ENCODE measurements at regions not wholly inside any gene's neighbourhood (a gene's known extent, or its start where the extent isn't known, plus 50 kb on each side); places are given as distances from the start of the nearest gene placed in this dataset.

DNA sequence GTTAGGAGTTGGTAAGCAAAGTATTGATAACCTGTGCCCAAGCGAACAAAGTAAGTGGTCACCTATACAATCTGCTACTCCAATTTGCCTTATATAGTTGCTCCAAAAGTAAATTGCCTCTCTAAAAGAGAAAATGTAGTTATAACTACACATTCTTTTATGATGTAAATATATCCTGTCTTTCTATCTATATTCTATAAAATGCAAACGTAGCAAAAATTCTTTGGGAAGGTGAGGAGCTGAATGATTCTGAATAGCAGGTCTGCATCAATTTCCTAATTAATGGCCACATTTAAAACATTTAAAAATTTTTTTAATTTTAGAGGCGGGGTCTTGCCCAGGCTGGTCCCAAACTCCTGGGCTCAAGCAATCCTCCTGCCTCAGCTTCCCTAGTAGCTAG is 64.2 kb upstream of the ASIP start:
- TF ChIP-seq, protein P1, sequence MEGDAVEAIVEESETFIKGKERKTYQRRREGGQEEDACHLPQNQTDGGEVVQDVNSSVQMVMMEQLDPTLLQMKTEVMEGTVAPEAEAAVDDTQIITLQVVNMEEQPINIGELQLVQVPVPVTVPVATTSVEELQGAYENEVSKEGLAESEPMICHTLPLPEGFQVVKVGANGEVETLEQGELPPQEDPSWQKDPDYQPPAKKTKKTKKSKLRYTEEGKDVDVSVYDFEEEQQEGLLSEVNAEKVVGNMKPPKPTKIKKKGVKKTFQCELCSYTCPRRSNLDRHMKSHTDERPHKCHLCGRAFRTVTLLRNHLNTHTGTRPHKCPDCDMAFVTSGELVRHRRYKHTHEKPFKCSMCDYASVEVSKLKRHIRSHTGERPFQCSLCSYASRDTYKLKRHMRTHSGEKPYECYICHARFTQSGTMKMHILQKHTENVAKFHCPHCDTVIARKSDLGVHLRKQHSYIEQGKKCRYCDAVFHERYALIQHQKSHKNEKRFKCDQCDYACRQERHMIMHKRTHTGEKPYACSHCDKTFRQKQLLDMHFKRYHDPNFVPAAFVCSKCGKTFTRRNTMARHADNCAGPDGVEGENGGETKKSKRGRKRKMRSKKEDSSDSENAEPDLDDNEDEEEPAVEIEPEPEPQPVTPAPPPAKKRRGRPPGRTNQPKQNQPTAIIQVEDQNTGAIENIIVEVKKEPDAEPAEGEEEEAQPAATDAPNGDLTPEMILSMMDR (IDR thresholded peaks at IDR 0.05; ENCODE audit: low read length, missing control alignments) = no peak
- no peak for DNase-seq (ENCODE audit: low read depth)
- H3K4me3 ChIP-seq (replicated peaks; ENCODE audit: low read depth, low read length) = no peak overlapping the region

DNA sequence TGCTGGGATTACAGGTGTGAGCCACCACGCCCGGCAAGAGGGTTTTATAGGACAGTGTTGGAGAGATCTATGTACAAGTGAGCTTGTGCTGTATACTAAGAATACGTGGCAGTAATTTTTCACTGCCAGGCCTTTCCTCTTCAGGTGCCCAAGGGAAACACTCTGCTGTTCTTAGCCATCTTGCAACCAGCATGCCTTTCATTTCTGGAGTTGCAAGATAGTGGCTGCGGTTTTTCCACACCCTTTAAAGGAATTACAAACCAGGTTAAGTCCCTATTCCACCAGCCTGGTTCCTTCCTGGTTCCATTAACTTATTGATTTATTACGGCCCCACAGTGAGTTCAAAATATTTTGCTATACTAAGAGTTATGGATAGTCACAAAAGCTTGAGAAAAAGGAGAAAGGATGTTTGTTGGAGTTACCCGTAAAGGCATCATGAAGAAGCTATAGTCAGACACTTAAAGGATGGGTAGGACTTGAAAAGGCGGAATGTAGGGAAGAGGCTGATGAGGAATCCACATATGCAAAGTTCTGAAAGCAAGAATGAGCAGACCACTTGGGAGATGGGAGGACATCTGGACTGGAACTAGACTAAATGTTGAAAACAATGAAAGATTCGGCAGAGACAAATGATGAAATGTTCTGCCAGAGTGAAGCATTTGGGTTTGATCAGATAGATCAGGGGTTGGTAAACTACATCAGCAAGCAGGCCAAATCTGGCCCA is 61.4 kb upstream of the ASIP start:
- H3K4me3 ChIP-seq (replicated peaks; ENCODE audit: low read depth, low read length) = no peak overlapping the region
- TF ChIP-seq, protein P1 (IDR thresholded peaks at IDR 0.05; ENCODE audit: low read length, missing control alignments) = no peak
- DNase-seq (ENCODE audit: low read depth) = no peak

DNA sequence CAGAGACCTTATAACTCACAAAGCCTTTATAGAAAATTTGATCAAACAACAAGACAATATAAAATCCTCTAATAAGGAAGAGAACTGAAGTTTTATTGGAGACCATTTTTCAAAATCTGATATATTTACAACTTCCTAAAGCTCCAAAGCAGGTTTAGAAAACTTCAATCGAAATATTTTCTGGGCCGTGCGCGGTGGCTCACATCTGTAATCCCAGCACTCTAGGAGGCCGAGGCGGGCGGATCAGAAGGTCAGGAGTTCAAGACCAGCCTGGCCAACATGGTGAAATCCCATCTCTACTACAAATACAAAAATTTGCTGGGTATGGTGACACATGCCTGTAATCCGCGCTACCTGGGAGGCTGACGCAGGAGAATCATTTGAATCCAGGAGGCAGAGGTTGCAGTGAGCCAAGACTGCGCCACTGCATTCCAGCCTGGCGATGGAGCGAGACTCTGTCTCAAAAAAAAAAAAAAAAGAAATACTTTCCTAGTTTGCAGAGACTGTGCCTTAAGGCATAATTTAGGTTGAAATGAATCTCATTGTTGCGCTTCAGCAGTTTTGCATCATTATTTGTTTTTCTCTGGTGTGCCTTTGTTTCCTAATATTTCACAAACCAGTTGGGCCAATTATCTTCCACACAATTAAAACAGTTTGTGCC is 60.6 kb upstream of the ASIP start:
- H3K4me3 ChIP-seq (replicated peaks; ENCODE audit: low read depth, low read length) = no peak overlapping the region
- DNase-seq (ENCODE audit: low read depth) = no peak
- TF ChIP-seq, protein P1 (IDR thresholded peaks at IDR 0.05; ENCODE audit: low read length, missing control alignments) = no peak

DNA sequence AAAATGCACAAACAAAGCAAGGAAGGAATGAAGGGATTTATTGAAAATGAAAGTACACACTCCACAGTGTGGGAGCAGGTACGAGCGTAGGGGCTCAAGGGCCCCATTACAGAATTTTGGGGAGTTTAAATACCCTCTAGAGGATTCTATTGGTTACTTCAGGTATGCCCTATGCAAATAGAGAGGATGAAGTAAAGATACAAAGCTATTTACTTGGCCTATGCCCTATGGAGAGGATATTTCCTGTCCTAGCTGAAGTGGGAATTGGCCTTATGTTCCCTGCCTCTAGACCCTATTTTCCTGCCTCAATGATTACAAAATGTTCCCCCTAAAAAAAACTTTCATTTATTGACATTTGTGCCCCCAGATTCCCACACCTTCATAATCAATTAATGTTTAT is 59.7 kb upstream of the ASIP start:
- TF ChIP-seq, protein P1 (IDR thresholded peaks at IDR 0.05; ENCODE audit: low read length, missing control alignments) = no peak
- no peak overlapping the region for H3K4me3 ChIP-seq (replicated peaks; ENCODE audit: low read depth, low read length)
- no peak for DNase-seq (ENCODE audit: low read depth)

DNA sequence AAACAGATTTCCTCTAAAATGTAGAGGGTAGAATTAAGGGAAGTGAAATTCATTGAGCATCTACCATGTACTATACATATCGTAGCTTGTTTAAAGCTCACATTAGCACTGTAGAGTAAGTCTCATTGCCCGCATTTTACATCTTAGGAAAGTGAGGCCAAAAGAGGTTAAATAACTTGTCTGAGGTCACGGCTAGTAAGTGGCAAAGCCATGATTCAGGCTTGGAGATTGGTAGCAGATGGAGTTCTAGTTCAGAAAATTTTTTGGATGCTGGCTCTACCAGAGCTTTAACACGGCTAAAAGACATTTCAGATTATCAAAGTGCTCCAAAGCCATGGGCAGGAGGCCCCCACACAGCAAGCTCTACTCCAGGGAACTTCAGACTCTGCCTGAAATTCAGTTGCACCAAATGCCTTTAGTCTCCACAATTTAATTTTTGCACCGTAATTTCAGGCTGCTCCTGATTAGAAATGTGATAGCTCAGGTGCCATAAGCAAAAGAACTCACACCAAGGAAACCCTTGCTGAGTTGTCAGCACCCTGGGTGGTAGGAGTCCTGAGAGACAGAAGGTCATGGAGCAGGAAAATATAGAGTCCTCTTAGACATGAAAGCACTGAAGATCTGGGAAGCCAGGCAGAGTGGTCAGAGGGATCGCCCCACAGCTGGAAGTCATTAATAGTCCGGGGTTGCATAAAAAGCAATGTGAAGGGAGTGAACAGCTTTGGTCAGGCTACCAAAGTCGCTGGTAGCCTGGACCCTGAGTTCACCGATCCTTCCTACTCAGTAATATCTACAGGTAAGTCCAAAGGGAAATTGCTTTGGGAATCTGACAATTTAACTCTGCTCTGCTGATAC is 55.2 kb upstream of the ASIP start:
- no peak for DNase-seq (ENCODE audit: low read depth)
- no peak overlapping the region for H3K4me3 ChIP-seq (replicated peaks; ENCODE audit: low read depth, low read length)

DNA sequence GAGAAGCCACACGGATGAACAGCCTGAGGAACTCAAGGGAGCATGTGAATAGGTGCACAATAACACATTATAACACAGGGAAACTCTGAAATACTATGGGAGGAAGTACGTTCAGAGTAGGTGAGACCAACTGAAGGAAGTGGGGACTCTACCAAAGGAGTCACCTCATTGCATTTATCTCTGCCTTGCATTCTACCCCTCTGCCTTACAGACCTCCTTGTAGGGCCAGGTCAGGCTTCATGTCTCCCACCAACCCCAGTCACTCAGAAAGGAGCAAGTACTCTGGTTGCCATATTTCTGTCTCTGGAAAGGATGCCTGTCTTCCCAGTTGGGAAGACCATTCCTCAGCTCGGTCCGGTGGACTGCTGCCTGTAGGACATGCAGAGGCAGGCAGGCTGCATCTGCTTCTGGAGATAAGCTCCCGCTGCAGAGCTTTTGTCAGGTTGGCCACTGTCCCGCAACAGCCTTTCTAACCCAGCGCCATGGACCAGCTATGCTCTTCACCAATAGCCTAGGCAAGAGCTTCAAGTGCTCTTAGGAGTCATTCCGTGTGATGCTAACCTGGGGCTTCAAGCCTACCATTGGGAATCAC is 51.6 kb upstream of the ASIP start:
- no peak for DNase-seq (ENCODE audit: low read depth)
- H3K4me3 ChIP-seq (replicated peaks; ENCODE audit: low read depth, low read length) = no peak overlapping the region
- TF ChIP-seq, protein P1 (IDR thresholded peaks at IDR 0.05; ENCODE audit: low read length, missing control alignments) = no peak

More for the DNA sequence above, 55.2 kb upstream of the ASIP start:
- TF ChIP-seq, protein P1 (IDR thresholded peaks at IDR 0.05; ENCODE audit: low read length, missing control alignments) = no peak
